ENCODE measurements at regions not wholly inside any gene's neighbourhood (a gene's known extent, or its start where the extent isn't known, plus 50 kb on each side); places are given as distances from the start of the nearest gene placed in this dataset.
"Not testable (repeated sequence)": the region's sequence is repeated elsewhere in the genome, so short reads cannot be mapped to it uniquely, and the experiment has no call there.

DNA sequence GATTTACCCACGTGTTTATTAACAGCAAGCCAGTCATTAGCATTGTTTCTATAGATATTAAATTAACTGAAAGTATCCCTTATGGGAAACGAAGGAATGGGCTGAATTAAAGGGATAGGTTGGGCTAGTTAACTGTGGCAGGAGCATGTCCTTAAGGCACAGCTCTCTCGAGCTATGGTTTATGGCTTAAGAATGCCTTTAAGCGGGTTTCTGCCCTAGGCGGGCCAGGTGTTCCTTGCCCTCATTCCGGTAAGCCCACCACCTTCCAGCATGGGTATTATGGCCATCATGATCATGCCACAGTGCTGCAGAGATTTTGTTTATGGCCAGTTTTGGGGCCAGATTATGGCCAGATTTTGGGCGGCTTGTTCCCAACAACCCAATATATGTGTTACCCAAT, 569.9 kb upstream of the MBL2 start:
- DNase-seq (ENCODE audit: low read depth, low spot score): not testable (repeated sequence)

DNA sequence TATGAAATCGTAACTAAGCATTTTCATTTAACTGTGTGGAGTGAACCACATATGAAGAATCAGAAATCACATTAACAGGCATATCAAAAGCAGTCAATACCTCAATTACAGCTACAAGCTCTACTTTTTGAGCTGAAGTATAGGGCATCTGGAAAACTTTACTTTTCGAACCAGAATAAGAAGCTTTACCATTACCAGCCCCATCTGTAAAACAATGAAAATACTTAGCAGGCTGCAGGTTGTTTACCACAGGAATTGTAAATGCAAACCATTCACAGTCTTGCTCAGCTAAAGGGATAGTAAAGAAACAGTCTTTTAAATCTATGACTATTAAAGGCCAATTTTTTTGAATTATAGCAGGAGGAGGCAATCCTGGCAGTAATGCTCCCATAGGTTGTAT, 565.6 kb upstream of the MBL2 start:
- DNase-seq (ENCODE audit: low read depth, low spot score): not testable (repeated sequence)

DNA sequence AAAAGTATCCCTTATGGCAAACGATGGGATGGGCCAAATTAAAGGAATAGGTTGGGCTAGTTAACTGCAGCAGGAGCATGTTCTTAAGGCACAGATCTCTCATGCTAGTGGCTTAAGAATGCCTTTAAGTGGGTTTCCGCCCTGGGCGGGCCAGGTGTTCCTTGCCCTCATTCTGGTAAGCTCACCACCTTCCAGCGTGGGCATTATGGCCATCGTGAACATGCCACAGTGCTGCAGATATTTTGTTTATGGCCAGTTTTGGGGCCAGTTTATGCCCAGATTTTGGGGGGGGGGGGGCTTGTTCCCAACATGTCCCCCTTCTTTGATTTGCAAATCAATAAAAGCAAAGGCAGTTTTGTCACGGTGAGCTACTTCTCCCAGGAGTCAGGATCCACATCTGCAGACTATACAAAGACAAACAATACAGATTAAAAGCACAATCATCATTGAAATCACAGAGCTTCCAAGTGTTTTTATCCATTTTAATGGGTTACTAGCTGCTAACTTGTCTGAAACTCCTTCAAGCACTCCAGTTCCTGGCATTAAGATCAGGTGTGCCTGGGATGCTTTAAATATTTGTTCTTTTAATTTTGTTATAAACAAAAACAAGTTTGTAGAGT, 563.3 kb upstream of the MBL2 start:
- not testable (repeated sequence) for DNase-seq (ENCODE audit: low read depth, low spot score)

DNA sequence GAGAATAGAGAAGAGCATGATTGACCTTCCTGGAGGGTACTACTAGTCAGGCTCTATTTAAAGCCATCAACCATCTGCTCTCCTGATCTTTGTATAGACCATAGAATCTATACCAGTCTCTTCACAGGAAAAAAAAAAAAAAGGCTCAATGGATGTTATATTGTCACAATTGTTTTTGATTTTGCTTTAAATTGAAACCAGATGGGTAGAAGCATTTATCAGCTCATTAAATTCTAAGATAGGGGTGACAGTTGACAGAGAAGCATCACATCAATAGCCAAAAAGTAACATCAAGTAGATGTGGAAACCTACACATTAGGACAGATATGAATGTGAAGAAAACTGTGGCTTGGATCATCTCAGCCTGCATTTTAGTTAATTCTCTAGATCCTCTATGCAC, 558.9 kb upstream of the MBL2 start:
- no peak for DNase-seq (ENCODE audit: low read depth, low spot score)

DNA sequence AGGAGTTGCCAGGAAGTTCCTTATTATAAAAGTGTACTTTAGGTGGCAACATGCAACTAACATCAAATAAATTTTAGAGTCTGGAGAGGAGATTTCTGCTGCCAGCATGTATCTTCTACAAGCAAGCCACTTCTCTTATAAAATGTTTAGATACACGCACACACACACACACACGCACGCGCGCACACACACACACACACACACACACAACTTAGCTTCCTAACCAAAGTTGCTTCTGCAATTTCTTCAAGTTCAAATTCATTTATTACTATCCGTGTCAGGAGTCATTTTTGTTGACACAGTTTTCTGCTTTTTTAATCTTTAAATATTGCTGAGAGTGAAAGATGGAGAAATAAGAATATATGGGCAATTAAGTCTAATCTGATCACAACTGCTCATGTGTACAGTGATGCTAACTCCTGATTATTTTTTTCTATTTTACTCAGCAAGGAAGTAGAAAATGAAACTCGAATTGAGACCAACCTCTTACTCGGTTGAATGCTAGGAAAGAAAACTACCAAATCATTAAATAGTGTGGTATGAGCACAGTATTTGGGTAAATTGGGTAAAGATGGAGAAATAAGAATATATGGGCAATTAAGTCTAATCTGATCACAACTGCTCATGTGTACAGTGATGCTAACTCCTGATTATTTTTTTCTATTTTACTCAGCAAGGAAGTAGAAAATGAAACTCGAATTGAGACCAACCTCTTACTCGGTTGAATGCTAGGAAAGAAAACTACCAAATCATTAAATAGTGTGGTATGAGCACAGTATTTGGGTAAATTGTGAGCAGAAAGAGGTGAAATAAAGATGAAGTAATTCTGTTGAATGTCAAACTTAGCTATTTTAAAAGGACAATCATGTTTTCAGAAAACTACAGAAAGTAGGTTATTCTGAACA, 554.1 kb upstream of the MBL2 start:
- DNase-seq (ENCODE audit: low read depth, low spot score): not testable (repeated sequence)

DNA sequence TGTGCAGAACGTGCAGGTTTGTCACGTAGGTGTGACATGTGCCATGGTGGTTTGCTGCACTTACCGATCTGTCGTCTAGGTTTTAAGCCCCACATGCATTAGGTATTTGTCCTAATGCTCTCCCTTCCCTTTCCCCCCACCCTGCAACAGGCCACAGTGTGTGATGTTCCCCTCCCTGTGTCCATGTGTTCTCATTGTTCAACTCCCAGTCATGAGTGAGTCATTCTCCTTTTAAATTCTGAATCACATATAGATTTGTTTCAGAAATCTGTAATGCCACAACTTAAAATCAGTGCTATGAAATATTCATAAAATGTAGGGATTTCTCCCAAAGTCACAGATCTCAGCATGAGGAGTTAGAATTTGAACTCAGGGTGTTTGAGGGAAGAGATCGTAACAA, 552.5 kb upstream of the MBL2 start:
- DNase-seq (ENCODE audit: low read depth, low spot score): no peak

DNA sequence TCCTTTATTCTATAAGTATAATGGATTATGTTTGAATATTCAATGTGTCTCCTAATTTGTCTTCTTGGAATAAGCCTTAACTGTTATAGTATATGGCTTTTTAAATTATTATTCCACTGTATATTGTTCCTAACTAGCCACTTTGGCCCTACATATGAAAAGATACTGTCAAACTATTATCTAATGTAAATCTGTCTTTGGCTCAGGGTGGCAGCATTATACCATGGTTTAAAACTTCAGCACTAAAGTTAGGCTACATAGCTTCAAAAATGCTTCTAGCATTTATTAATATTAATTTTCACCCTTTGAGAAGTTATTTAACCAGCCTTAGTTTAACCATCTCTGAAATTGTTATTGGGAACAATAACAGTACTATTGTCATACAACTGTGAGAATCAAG, 543.1 kb upstream of the MBL2 start:
- no peak for DNase-seq (ENCODE audit: low read depth, low spot score)

DNA sequence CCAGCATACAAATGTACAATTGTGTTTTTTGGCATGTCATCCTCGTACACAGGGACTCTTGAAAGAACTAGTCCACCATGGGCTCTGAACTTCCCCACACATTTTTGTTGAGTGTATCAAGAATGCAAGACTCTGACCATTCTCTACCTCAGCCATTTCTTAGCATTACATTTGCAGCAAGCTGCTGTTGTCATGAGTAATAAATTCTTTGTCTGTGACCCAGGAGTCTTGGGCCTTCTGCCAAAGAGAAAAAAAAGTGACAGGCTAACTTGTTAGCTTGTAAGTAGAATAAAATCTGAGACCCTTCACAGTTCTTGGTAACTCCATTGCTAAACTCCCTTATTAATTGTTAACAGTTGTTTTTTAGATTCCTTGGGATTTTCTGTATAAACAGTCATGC, 542.3 kb upstream of the MBL2 start:
- DNase-seq (ENCODE audit: low read depth, low spot score): no peak

DNA sequence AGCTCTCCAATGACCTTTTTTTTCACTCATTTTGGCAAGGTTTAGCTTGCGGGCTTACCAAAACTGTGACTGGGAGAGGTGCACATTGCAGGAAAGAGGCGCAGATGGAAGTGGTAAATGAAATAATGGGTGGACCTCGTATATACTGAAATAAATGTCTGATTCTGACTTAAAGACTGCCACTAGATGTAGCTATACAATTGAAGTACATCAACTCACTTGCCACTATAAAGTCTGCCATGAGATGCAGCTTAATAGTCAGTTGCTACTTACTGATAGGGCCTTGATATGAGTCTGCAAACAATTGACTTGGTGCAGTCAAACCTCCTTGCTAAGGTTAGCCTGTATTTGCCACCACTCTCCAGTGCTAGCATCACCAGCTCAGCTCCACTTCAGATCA, 525.9 kb upstream of the MBL2 start:
- no peak for DNase-seq (ENCODE audit: low read depth, low spot score)

DNA sequence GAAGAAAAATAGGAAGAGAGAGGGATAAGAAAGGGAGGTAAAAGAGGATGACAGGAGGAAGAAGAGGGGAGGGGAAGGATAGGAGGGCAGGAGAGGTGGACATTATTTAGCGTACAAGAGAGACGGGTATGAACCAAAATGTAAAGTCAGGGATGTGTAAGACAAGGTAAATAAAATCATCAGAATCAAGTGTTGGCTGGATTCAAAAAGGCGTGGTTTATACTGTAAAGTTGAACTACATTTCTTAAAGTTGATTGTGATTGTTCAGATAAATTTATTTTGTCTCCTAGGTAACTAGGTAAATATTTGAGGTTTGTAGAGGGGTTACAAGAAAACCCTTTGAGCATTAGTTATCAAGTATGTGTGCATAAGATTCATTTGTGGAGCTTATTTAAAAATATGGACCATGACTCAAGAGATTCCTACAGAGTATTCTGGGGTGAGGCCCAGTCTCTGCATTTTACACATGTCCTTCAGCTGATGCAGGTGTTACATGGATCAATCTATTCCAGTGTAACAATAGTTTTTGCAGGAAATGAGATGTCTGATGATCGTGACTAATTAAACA, 512.1 kb upstream of the MBL2 start:
- DNase-seq (ENCODE audit: low read depth, low spot score): no peak

DNA sequence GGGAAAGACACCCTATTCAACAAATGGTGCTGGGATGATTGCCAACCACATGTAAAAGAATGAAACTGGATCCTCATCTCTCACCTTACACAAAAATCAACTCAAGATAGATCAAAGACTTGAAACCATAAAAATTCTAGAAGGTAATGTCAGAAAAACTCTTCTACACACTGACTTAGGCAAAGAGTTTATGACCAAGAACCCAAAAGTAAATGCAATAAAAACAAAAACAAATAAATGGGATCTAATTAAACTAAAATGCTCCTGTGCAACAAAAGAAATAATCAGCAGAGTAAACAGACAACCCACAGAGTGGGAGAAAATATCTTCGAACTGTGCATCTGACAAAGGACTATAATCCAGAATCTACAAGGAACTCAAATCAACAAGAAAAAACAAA, 504.2 kb upstream of the MBL2 start:
- no peak for DNase-seq (ENCODE audit: low read depth, low spot score)

DNA sequence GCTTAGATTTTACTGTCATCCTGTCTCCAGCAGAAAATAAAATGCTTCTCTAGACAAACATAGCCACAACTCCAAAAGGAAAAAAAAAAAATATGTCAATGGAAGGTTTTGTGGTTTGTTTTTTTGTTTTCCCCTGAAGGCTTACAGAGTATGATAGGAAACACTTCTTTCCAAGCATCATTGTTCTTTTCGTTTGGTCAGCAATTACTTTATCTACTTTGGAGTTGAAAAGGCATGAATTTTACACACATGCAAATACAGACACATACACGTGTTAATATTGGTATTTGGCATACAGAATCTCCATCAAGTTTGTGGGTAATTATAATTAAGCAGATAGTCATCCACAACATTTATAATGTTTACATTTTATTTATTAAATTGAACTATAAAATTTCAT, 496.9 kb upstream of the MBL2 start:
- no peak for DNase-seq (ENCODE audit: low read depth, low spot score)

DNA sequence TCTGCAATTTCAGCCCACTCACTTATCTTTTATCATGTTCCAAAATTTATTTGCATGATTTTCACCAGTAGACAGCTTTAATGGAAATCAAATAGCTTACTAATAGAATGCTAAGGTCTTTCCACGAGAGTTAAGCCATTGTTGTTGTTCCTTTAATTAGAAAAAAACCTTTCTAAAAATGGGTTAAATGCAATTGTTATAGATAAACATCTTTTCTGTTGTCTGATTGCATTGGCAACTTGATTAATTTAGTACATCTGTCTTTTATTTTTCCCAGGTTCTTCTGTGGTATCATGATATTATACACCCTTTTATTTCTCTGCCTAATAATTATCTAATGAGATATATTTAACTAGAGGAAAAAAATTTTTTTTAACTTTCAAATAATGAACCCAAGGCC, 487.6 kb upstream of the MBL2 start:
- DNase-seq (ENCODE audit: low read depth, low spot score): no peak

DNA sequence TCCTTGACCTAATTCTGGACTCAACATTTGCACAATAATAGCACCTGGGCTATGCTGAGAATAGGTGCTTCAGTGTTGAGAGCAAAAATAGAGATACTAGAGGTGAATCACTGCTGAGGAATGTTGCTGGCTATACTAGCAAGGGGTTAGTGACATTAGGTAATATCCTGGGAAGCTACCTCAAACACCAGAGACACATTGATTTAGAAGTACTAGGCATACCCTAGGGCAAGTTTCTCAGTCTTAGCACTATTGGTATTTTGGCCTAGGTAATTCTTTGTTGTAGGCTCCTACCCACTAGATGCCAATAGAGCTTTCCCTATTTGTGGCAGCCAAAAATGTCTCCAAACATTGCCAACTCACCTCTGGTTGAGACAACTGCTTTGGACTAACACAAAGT, 484.0 kb upstream of the MBL2 start:
- DNase-seq (ENCODE audit: low read depth, low spot score): peak; percentile 44

DNA sequence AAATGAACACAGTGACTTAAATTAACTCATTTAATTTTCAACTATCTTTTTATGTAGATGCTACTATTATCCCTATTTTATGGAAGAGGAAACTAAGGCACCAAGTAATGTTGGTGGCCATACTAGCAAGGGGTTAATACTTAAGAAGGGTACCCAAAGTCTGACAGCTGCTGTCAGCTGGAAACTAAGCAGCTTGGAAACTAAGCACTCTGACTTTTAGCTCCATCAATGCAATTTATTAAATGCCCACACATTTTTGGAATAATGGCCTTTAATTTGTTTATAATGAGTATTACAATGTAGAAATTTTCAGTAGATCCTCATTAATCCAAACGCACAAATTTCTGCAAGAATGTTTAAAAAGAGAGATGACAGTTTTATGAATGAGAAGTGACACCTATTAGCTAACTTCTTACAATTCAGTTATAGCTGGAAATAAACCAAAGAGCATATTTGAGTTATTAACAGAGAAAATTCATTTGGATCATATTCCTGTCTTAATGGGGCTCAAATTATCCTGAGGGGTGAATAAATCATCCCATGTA, 483.1 kb upstream of the MBL2 start:
- DNase-seq (ENCODE audit: low read depth, low spot score): no peak

DNA sequence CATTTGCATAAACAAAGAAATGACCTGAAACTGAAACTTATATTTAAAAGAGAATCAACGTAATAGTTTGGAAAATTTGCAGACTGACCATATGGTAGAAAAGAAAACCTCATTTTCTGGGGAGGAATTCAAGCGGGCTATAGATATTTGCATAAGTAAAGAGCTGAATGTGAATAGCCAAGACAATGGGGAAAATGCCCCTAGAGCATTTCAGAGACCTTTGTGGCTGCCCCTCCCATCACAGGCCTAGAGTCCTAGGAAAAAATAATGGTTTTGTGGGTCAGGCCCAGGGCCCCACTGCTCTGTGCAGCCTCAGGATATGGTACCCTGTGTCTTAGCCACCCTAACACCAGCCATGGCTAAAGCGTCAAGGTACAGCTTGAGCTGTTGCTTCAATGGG, 480.6 kb upstream of the MBL2 start:
- DNase-seq (ENCODE audit: low read depth, low spot score): no peak

DNA sequence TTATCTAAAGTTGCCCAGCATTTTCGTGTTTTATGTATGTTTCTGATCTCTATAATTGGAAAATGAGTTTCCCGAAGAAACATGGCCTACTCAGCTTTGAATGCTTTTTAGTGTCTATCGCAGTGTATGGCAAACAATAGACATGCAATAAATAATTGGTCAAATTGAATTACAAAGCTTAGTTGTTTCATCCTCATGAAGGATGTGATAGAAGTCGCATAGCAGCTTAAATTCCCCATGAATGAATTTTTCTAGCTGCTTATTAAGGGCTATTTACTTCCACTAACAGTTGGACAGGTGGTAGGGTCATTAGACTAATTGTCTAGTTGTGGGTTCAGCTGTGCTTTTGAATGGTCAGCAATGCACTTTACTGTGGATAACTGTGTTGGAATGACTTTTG, 467.3 kb upstream of the MBL2 start:
- no peak for DNase-seq (ENCODE audit: low read depth, low spot score)

DNA sequence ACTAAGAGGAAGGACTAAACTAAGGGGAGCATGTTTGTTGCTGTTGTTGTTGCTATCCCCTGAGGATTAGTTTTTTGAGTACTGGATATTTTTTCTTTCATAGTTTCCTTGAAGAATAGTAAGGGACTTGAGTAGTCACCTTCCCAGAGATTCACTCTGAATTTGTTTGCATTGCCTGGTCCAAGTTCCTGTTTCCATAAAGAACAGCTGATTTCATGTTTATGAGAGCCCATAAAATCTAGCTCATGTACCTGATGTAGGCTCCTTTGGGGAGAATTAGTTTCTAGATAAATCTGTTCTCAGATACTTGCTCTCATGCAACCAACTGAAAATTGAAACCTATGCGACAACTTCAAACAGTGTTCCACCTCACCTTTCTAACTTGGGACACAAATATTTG, 464.4 kb upstream of the MBL2 start:
- no peak for DNase-seq (ENCODE audit: low read depth, low spot score)

DNA sequence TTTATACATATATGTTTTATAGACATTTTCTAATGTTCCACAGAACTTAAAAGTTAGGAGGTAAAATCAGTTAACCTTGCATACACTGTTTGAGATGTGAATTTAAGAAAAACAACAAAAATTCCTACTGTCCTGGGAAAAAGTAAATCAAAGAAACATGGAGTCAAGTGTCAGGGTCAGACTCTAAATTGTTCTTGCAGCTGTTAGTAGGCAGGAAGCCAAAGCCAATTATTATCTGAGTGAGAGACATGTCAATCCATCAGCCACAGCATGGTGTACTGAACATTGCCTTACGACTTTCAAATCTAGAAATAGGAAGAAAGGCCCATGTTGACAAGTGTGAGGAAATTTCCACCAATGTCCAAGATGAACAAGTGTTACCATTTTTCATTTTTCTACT, 461.2 kb upstream of the MBL2 start:
- DNase-seq (ENCODE audit: low read depth, low spot score): no peak

DNA sequence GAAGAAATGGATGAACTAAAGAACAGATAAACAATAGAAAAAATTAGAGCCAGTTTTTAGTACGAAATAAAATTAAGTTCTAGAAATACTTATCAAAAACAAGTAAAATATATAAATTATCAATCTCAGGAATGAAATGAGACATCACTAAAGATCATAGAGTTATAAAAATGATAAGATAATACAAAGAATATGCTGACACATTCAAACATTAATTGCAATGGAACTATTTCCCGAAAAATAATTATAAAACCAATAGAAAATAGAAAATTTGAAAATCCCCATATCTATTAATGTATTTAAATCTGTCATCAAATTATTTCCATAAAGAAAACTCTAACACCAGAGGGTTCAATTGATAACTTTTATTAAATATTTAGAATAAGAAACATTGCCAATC, 458.1 kb upstream of the MBL2 start:
- no peak for DNase-seq (ENCODE audit: low read depth, low spot score)

DNA sequence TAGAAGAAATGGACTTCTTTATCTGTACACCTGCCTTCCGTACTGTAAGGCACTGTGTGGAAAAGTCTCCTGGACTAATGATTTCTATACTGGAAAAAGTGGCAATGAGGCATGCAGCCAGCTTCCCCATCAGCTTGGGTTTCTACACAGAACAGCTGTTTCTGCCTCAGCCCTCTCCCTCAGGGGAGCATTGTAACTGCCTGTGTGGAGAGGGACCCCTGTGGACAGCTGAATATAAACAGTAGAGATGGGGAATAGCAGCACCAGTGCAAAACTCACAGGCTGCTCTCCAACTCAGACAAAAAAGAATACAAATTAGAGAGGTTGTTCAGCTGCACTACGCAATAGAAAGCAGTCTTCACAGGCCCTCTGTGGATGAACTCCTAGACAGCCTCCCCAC, 451.3 kb upstream of the MBL2 start:
- DNase-seq (ENCODE audit: low read depth, low spot score): peak; percentile 14

DNA sequence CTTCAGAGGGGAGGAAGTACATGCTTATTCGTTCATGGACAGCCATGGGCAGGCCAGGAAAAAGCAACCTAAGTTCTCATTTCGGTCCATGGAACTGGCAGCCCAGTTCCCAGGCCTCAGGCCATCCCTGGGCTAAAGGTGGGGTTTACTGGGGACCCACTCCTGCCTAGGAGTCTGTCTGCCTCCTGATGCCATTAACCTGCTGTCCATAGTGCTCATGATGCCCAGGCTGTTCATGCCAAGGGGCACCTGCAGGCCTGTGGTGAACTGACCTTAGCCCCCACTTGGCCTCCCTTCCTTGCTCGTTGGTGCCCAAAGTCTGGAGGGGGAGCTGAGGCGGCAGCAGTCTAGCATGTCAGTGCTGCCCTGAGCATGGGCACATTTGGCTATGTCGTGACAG, 450.2 kb upstream of the MBL2 start:
- no peak for DNase-seq (ENCODE audit: low read depth, low spot score)

Data from ELF-1 (cell line).